ENCODE measurements at regions not wholly inside any gene's neighbourhood (a gene's known extent, or its start where the extent isn't known, plus 50 kb on each side); places are given as distances from the start of the nearest gene placed in this dataset.

DNA sequence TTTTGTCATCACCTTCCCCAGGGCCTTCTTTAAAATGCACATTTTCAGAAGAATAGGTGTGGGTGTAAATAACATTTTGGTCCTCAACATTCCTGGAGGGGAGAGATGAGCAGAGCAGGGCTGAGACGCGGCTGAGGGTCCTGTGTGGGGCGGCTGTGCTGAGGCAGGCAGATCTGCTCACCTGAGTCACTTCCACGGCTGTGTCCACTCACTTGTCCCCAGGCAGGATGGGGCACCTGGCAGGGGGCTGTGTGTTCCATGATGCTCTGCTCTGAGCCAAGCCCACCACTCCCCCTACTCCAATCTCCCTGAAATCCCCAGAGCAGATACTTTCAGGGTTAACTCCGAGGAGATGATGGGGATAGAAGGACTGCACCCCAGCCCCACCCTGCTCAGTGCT is 93.8 kb downstream of the GLRX3 start:
- DNase-seq, result no peak

GRCh38 chr10:130230611-130231010 is 94.4 kb downstream of the GLRX3 start:
- DNase-seq, result no peak

GRCh38 chr10:130231251-130231741 is 95.1 kb downstream of the GLRX3 start:
- DNase-seq, result no peak

DNA sequence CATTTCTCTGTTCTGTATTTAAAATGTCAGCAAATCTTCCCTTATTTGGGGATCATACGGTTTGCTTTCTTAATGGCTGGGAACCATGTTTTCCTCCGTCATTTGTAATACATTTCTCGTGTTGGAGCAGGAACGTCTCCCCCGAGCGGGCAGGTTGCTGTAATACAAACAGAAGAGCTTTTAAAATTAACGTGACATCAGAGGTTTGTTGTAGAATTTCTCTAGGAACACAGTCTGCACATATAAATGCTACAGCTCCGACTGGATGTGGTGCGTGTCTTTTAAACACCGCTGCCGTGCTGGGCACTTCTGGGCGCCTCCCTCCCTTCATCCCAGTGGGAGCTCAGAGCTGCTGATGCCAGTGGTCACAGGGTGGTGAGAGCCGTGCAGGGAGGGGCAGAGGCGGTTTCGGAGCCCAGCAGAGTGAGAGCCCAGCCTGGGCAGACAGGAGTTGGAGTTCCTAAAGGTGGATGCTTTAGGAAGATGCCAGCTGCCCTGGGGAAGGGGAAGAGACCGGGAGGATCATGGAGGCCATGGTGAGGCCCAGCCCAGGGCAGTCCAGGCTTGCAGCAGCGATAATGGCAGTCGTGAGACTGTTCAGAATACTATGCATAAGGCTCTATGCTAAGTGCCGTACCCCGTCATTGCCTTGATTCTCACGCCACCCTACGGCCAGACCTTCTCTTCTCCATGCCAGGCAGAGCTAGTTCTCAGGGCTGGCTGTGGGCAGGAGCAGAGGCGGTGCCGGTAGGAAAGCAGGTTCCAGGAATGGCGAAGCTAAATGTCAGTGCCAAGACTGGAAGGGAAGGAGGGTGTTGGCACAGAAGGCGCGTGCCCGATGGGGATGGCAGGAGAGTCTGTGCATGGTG is 96.2 kb downstream of the GLRX3 start:
- no peak for DNase-seq

- no peak for DNase-seq
Observed at GRCh38 chr10:130233035-130233360, 96.8 kb downstream of the GLRX3 start.

GRCh38 chr10:130233426-130233825 is 97.2 kb downstream of the GLRX3 start:
- no peak for DNase-seq

- DNase-seq, result no peak
Observed at GRCh38 chr10:130234171-130234965, 98.2 kb downstream of the GLRX3 start.

GRCh38 chr10:130236711-130237110 is 100.5 kb downstream of the GLRX3 start:
- no peak for DNase-seq

GRCh38 chr10:130240409-130240808 is 104.2 kb downstream of the GLRX3 start:
- DNase-seq, result no peak

DNA sequence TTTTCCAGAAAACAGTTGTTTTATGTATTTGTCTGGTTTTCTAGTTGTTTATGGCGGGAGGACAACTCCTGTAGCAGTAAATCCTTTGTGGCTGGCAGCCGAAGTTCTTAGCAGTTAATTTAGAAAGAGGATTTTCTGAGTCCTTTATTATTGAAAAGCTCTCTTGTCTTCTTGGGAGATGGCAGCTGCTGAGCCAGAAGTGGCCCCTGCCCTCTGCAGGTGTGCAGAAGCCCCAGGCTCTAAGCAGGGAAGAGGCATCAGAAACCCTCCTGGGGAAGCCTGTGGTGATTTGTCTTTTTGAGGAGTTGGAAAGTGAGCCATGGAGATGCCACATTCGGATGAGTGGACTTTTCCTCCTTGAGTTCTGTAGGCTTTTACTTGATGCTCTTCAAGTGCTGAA is 106.3 kb downstream of the GLRX3 start:
- DNase-seq, result no peak

DNA sequence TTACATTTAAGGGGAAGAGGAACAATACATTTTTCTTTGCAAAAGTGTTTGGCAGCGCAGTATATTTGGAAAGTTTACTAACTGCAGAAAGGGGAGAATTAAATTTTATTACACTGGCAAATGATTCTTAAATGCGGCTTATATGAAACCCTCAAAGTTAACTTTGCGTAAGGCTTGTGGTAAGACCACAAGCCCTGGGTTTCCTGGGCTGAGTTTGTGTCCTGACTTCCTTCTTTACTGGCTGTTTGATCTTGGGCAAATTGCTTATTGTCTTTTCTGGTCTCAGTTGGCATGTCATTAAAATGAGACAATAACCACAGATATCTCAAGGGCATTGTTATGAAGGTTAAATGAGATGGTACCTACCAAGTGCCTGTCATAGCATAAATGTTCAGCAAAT is 106.8 kb downstream of the GLRX3 start:
- no peak for DNase-seq

- no peak for DNase-seq
Observed at GRCh38 chr10:130244031-130244927, 108.1 kb downstream of the GLRX3 start.

- no peak for DNase-seq
Observed at GRCh38 chr10:130244928-130245495, 108.8 kb downstream of the GLRX3 start.

DNA sequence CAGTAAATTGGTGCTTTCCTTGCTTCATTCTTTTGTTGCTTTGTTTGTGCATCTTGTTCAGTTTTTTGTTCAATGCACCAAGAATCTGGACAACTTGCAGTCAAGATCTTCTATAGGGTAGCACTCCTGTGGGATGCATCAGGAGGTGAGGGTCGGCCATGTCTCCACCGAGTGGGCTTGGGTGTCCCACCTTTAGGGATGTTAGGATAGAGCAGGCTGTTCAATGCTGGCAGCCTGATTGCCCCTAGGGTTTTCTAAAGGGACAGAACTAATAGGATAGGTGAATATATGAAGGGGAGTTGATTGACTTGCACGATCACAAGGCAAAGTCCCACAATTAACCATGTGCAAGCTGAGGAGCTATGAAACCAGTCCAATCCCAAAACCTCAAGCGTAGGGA is 109.9 kb downstream of the GLRX3 start:
- no peak for DNase-seq

DNA sequence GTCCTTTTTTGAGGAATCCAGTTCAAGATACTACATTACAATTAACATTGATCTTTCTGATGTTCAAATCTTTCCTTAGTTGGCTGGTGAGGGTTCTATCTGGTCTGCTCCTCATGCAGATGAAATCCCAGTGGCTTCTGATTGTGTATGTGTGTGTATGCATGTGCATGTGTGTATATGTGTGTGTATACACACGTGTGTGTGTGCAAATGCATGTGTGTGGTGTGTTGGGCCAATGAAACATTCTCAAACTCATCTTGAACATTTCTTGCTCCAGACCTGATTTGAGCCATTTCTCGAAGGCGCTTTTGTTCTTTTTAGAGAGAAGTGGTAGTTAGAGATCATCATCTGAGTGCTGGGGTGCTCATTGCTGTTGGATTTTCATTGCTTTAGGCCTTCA is 113.9 kb downstream of the GLRX3 start:
- DNase-seq, result no peak

GRCh38 chr10:130251766-130252165 is 115.6 kb downstream of the GLRX3 start:
- no peak for DNase-seq

- no peak for DNase-seq
Observed at GRCh38 chr10:130254243-130254642, 118.1 kb downstream of the GLRX3 start.

DNA sequence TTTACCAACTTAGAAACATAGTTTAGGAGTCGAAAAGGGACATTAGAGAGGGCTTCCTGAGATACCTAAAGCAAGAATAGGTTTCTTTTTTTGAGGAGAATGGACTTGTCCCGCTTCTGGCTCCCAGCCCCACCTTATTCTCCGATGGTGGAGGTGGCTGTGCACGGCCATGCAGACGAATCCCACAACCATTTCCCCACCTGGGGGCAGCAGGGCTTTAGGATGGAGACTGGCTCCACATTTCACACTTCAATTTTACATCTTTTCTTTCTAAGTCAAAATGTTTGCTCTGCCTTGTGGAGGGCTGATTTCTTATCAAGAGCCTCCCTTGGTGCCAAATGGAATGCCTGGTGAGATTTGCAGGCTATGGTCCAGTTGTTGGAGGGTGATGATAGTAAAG is 118.5 kb downstream of the GLRX3 start:
- no peak for DNase-seq

DNA sequence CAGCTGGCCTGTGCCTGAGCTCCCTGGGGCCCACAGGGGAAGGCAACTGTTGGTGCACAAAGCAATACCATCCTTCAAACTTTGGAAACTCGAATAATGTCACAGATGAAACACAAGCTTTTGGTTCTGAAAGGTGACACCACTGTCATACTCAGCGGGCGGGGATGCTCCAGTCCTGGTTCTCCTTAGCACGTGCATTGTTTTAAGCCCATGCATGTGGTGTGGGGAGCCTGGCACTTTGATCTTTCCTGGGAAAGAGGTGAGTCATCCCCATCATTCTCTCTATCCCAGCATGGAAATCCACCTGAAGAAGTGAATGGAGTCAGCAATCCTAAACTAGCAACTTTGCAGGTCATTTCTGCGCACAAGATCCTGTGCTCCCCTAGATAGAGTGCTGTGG is 119.6 kb downstream of the GLRX3 start:
- no peak for DNase-seq

- no peak for DNase-seq
Observed at GRCh38 chr10:130257897-130258296, 121.7 kb downstream of the GLRX3 start.

DNA sequence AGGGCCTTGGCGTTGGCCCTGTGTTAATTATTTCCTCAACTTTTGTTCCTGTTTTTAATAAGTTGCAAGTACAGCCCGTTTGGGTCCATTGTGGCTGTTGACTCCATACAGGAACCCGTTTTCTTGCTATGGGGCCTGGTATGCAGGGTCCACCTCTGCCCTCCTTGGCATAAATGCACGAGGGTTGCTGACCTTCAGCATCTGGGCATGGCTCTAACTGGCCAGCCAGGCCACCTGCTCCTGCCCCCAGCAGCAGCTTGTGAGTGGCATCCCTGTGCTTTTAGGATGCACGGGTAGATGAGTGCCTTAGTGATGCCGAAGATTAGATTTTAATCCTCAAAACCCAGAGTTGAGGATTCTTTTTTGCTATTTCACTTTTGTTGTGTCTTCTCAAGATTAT is 123.2 kb downstream of the GLRX3 start:
- DNase-seq, result no peak

GRCh38 chr10:130261306-130261705 is 125.1 kb downstream of the GLRX3 start:
- DNase-seq, result no peak

GRCh38 chr10:130261766-130262165 is 125.6 kb downstream of the GLRX3 start:
- no peak for DNase-seq

Measured in effector CD8-positive, alpha-beta T cell (primary cell).